CD8-positive, alpha-beta memory T cell (primary cell): ENCODE measurements at regions not wholly inside any gene's neighbourhood (a gene's known extent, or its start where the extent isn't known, plus 50 kb on each side); places are given as distances from the start of the nearest gene placed in this dataset.
A peak's percentile ranks its signal among the peaks of the same experiment; 100 is the strongest.

Experiments used
- CTCF ChIA-PET: fragments of 350-600 bp; sonication (Branson Sonifier 250); formaldehyde crosslinking; loops from one replicate; lab custom pipeline; 2021; ENCODE audit warnings: antibody characterized with exemption; lab: Charles Lee
- POLR2A ChIA-PET: fragments of 350-600 bp; sonication (Branson Sonifier 250); formaldehyde crosslinking; loops from one replicate; lab custom pipeline; 2021; ENCODE audit warnings: antibody characterized with exemption; lab: Charles Lee
- DNase-seq, 5 donors: peaks; one replicate each; pipeline versions ENCODE4 v3.0.0 to v3.0.0-alpha.2; 2020 to 2022; ENCODE audit warnings: mixed read lengths in 1 of 5
- H3K27ac ChIP-seq: one replicate; pipeline ENCODE4 v1.7.0; 2013; ENCODE audit warnings: low read depth, mild to moderate bottlenecking, low read length, moderate library complexity
- H3K27me3 ChIP-seq: 2 replicates; pipeline ENCODE4 v1.7.0; 2013; ENCODE audit warnings: low read length, mild to moderate bottlenecking; ENCODE audit not compliant: insufficient read depth, poor library complexity, severe bottlenecking
- H3K36me3 ChIP-seq: 2 replicates; pipeline ENCODE4 v1.7.0; 2013; ENCODE audit warnings: mild to moderate bottlenecking, low read length, moderate library complexity; ENCODE audit not compliant: insufficient read depth
- H3K4me1 ChIP-seq: 2 replicates; pipeline ENCODE4 v1.7.0; 2013; ENCODE audit warnings: mild to moderate bottlenecking, low read length, moderate library complexity; ENCODE audit not compliant: insufficient read depth
- H3K4me3 ChIP-seq: 2 replicates; pipeline ENCODE4 v1.7.0; 2013; ENCODE audit warnings: mild to moderate bottlenecking, low read length
- H3K9me3 ChIP-seq: 2 replicates; pipeline ENCODE4 v1.7.0; 2013; ENCODE audit warnings: mild to moderate bottlenecking, low read length
- H3K27ac Mint-ChIP-seq, 8 donors: one replicate each; pipeline ENCODE4 v1.8.0; 2020 to 2021; ENCODE audit warnings: mixed read lengths in 8 of 8, mild to moderate bottlenecking in 6 of 8, inconsistent platforms in 3 of 8, moderate library complexity in 3 of 8
- H3K27me3 Mint-ChIP-seq, 2 donors: one replicate each; pipeline ENCODE4 v1.8.0; 2020 to 2021; ENCODE audit warnings: mixed read lengths in 2 of 2, mild to moderate bottlenecking in 1 of 2, moderate library complexity in 1 of 2
- H3K36me3 Mint-ChIP-seq, 3 donors: one replicate each; pipeline ENCODE4 v1.8.0; 2020 to 2021; ENCODE audit warnings: mixed read lengths in 3 of 3, inconsistent platforms in 1 of 3, mild to moderate bottlenecking in 1 of 3
- H3K4me1 Mint-ChIP-seq, 3 donors: one replicate each; pipeline ENCODE4 v1.8.0; 2020 to 2021; ENCODE audit warnings: mixed read lengths in 3 of 3, inconsistent platforms in 1 of 3, mild to moderate bottlenecking in 1 of 3
- H3K4me3 Mint-ChIP-seq, 7 donors: one replicate each; pipeline ENCODE4 v1.8.0; 2020 to 2021; ENCODE audit warnings: mixed read lengths in 7 of 7, mild to moderate bottlenecking in 6 of 7, moderate library complexity in 4 of 7, inconsistent platforms in 2 of 7
- H3K9me3 Mint-ChIP-seq, 5 donors: one replicate each; pipeline ENCODE4 v1.8.0; 2020 to 2022; ENCODE audit warnings: mixed read lengths in 5 of 5, mild to moderate bottlenecking in 3 of 5, moderate library complexity in 2 of 5, inconsistent platforms in 1 of 5

GRCh38 chr7:31254926-31255325 lies 85.6 kb downstream of the NEUROD6 start:
- CTCF ChIA-PET = no interaction called here
- no peaks in the 10 kb centered on the region for H3K27me3 Mint-ChIP-seq

GRCh38 chr7:31253532-31253931 lies 87.0 kb downstream of the NEUROD6 start:
- DNase-seq = no peak
- Mint-ChIP-seq H3K4me3 (no peak overlapping the region), H3K9me3 (no peaks in the 10 kb centered on the region), H3K27me3 (no peaks in the 10 kb centered on the region), H3K36me3 (no peaks in the 10 kb centered on the region), H3K4me1 (no peaks in the 10 kb centered on the region), H3K27ac (no peak overlapping the region)
- H3K4me3 ChIP-seq = no peak overlapping the region
- H3K27ac ChIP-seq = no peak overlapping the region
- no peaks in the 10 kb centered on the region for H3K4me1 ChIP-seq
- H3K36me3 ChIP-seq = no peaks in the 10 kb centered on the region
- ChIA-PET POLR2A (no interaction called here), CTCF (interaction anchor here (1.2 kb wide), 1 partner anchor 10 kb away, joined by 3 read pairs; no protein-coding TSS in a partner anchor)
- no peaks in the 10 kb centered on the region for H3K9me3 ChIP-seq
- H3K27me3 ChIP-seq = no peaks in the 10 kb centered on the region

More at GRCh38 chr7:31254926-31255325, 85.6 kb downstream of the NEUROD6 start:
- no peak overlapping the region for H3K4me3 ChIP-seq
- no peaks in the 10 kb centered on the region for H3K36me3 ChIP-seq
- no peaks in the 10 kb centered on the region for H3K9me3 ChIP-seq
- Mint-ChIP-seq H3K4me3 (no peak overlapping the region), H3K4me1 (no peaks in the 10 kb centered on the region), H3K27ac (no peak overlapping the region), H3K9me3 (no peaks in the 10 kb centered on the region), H3K36me3 (no peaks in the 10 kb centered on the region)
- no peaks in the 10 kb centered on the region for H3K4me1 ChIP-seq
- DNase-seq = no peak
- no peak overlapping the region for H3K27ac ChIP-seq
- POLR2A ChIA-PET = no interaction called here
- H3K27me3 ChIP-seq = no peaks in the 10 kb centered on the region

- no peaks in the 10 kb centered on the region for H3K27me3 Mint-ChIP-seq
- ChIA-PET POLR2A (no interaction called here), CTCF (no interaction called here)
- no peaks in the 10 kb centered on the region for H3K9me3 Mint-ChIP-seq
- no peaks in the 10 kb centered on the region for H3K36me3 Mint-ChIP-seq
- Histone ChIP-seq H3K4me1 (no peaks in the 10 kb centered on the region), H3K36me3 (no peaks in the 10 kb centered on the region), H3K27ac (no peak overlapping the region), H3K9me3 (no peaks in the 10 kb centered on the region), H3K27me3 (no peaks in the 10 kb centered on the region), H3K4me3 (no peak overlapping the region)
- H3K27ac Mint-ChIP-seq = no peak overlapping the region
- H3K4me3 Mint-ChIP-seq = no peak overlapping the region
- H3K4me1 Mint-ChIP-seq = no peaks in the 10 kb centered on the region
- no peak for DNase-seq
Observed at GRCh38 chr7:31251441-31251840, 89.1 kb downstream of the NEUROD6 start.

GRCh38 chr7:31249671-31250070 lies 90.9 kb downstream of the NEUROD6 start:
- Mint-ChIP-seq H3K27ac (no peak overlapping the region), H3K4me3 (no peak overlapping the region), H3K36me3 (no peaks in the 10 kb centered on the region), H3K27me3 (no peaks in the 10 kb centered on the region), H3K9me3 (no peaks in the 10 kb centered on the region), H3K4me1 (no peaks in the 10 kb centered on the region)
- ChIA-PET CTCF (no interaction called here), POLR2A (no interaction called here)
- DNase-seq = no peak
- no peaks in the 10 kb centered on the region for H3K4me1 ChIP-seq
- H3K27me3 ChIP-seq = no peaks in the 10 kb centered on the region
- H3K4me3 ChIP-seq = no peak overlapping the region
- H3K36me3 ChIP-seq = no peaks in the 10 kb centered on the region
- H3K9me3 ChIP-seq = no peaks in the 10 kb centered on the region
- no peak overlapping the region for H3K27ac ChIP-seq

GRCh38 chr7:31236868-31237267 lies 103.7 kb downstream of the NEUROD6 start:
- H3K4me1 Mint-ChIP-seq = no peaks in the 10 kb centered on the region
- ChIA-PET CTCF (no interaction called here), POLR2A (no interaction called here)
- Histone ChIP-seq H3K4me1 (no peaks in the 10 kb centered on the region), H3K36me3 (no peaks in the 10 kb centered on the region), H3K27me3 (no peaks in the 10 kb centered on the region), H3K27ac (no peak overlapping the region), H3K9me3 (no peaks in the 10 kb centered on the region), H3K4me3 (no peak overlapping the region)
- peaks cover 0 to 5% (median 2%) of the 10 kb centered on the region in 5 donors for H3K9me3 Mint-ChIP-seq
- no peaks in the 10 kb centered on the region for H3K36me3 Mint-ChIP-seq
- H3K27ac Mint-ChIP-seq = no peak overlapping the region
- peaks cover 0 to 5% of the 10 kb centered on the region in 2 donors for H3K27me3 Mint-ChIP-seq
- no peak overlapping the region for H3K4me3 Mint-ChIP-seq
- DNase-seq = no peak

GRCh38 chr7:31234836-31235605 lies 105.5 kb downstream of the NEUROD6 start:
- no peaks in the 10 kb centered on the region for H3K36me3 Mint-ChIP-seq
- POLR2A ChIA-PET = no interaction called here
- H3K4me3 Mint-ChIP-seq = no peak overlapping the region
- Histone ChIP-seq H3K27me3 (no peaks in the 10 kb centered on the region), H3K36me3 (no peaks in the 10 kb centered on the region), H3K9me3 (no peaks in the 10 kb centered on the region), H3K4me1 (no peaks in the 10 kb centered on the region), H3K27ac (no peak overlapping the region), H3K4me3 (no peak overlapping the region)
- CTCF ChIA-PET = no interaction called here
- peaks cover 0 to 5% of the 10 kb centered on the region in 2 donors for H3K27me3 Mint-ChIP-seq
- no peak overlapping the region for H3K27ac Mint-ChIP-seq
- H3K9me3 Mint-ChIP-seq = peaks cover 0 to 5% (median 2%) of the 10 kb centered on the region in 5 donors
- DNase-seq = no peak
- H3K4me1 Mint-ChIP-seq = no peaks in the 10 kb centered on the region

- peaks cover 13 to 24% (median 21%) of the 10 kb centered on the region in 5 donors for H3K9me3 Mint-ChIP-seq
- DNase-seq = no peak
- CTCF ChIA-PET = no interaction called here
- Histone ChIP-seq H3K9me3 (no peaks in the 10 kb centered on the region), H3K27ac (no peak overlapping the region), H3K4me1 (no peaks in the 10 kb centered on the region), H3K36me3 (no peaks in the 10 kb centered on the region), H3K4me3 (no peak overlapping the region), H3K27me3 (no peaks in the 10 kb centered on the region)
- no peak overlapping the region for H3K4me3 Mint-ChIP-seq
- no peaks in the 10 kb centered on the region for H3K4me1 Mint-ChIP-seq
- H3K36me3 Mint-ChIP-seq = no peaks in the 10 kb centered on the region
- H3K27ac Mint-ChIP-seq = peak overlapping the region in 1 of 8 donors; percentile 54
- POLR2A ChIA-PET = no interaction called here
- H3K27me3 Mint-ChIP-seq = peaks cover 0 to 9% of the 10 kb centered on the region in 2 donors
Observed at GRCh38 chr7:31228957-31229356, 111.6 kb downstream of the NEUROD6 start.

- H3K4me3 Mint-ChIP-seq = no peak overlapping the region
- H3K27me3 ChIP-seq = no peaks in the 10 kb centered on the region
- ChIA-PET CTCF (no interaction called here), POLR2A (no interaction called here)
- peaks cover 0 to 4% (median 0%) of the 10 kb centered on the region in 5 donors for H3K9me3 Mint-ChIP-seq
- no peaks in the 10 kb centered on the region for H3K36me3 Mint-ChIP-seq
- H3K4me3 ChIP-seq = no peak overlapping the region
- H3K27ac ChIP-seq = no peak overlapping the region
- no peak overlapping the region for H3K27ac Mint-ChIP-seq
- H3K4me1 ChIP-seq = no peaks in the 10 kb centered on the region
- DNase-seq = no peak
- H3K36me3 ChIP-seq = no peaks in the 10 kb centered on the region
- no peaks in the 10 kb centered on the region for H3K9me3 ChIP-seq
- H3K27me3 Mint-ChIP-seq = no peaks in the 10 kb centered on the region
- H3K4me1 Mint-ChIP-seq = no peaks in the 10 kb centered on the region
Observed at GRCh38 chr7:31214751-31215150, 125.8 kb downstream of the NEUROD6 start.
